ENCODE measurements at regions not wholly inside any gene's neighbourhood (a gene's known extent, or its start where the extent isn't known, plus 50 kb on each side); places are given as distances from the start of the nearest gene placed in this dataset.

DNA sequence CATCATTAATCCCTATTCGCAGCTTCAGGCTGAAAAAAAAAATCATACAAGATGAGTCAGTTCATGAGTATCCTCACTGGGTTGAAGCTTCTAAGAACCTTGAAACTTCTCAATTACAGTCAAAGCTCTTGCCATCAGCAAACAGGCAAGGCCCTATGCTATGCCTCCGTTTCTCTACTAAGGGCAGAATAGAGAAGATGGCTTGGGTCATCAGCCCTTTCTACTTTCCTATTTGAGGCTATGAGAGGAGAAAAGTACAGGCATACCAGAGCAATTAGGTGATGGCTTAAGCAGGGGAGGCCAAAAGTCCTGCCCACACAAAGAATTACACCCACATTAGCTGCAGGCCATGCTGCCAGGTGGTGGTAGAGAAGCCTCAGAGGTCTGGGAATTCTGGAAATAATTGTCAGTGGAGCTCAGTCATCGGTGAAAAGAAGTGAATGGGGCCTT lies 89.0 kb downstream of the MRPL46 start:
- no peak for DNase-seq

- DNase-seq = no peak
Measured at GRCh38 chr15:88377509-88377908, 89.7 kb downstream of the MRPL46 start.

DNA sequence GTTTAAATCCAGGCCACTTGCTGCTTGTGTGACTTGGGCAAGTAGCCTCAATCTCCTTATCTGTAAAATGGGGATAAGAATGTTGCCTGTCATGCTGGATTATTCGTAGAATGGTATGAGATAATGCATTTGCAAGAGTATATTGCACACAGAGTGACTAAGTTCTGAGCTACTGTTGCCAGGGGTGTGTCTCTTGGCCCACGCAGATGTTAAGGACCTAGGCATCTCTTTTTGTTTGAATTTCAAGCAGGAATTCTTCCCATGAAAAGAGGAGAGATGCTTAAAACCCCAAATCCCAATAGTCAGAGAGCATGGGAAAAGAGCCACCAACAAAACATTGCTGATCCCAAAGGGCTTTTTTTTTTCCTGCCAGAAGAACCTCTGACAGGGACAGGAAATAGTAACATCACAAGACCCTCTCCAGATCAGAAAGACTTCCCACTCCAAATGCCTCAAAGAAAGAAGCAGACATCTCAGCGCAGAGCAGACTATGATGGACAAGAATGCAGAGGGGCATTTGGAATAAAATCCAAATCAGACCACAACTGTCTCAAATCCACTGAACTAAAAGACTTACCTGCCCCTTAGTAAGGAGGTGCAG lies 90.5 kb downstream of the MRPL46 start:
- no peak for DNase-seq

DNA sequence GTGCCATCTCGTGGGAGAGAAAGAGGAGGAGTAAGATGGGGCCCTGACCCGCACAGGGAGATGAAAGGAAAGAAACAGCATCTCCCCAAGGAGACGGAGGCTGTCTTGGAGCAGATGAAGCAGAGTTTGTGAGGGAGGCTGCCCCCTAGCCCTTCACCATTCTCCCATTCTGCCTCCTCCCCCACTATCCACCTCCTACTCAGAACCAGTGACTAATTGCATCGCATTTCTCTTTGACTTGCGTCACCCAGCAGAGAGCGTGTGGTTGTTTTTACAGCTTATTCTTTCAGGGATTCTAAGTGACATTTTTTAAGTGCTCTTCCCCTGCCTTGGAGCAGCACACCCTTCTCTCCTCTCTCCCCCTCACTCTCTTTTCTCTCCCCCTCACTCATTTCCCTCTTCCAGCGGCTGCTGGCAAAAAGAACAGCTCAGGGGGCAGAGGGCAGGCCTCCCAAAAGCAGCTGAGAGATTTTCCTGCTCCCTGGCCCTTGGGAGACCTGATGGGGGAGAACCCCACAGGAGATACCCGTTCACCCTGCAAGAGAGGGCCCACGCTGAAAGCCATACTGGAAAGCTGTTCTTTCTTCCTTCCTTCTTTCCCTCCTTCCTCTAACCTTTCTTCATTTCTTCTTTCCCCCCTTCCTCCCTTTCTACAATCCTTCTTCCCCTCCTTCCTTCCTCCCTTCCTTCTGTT lies 91.8 kb downstream of the MRPL46 start:
- no peak for DNase-seq

DNA sequence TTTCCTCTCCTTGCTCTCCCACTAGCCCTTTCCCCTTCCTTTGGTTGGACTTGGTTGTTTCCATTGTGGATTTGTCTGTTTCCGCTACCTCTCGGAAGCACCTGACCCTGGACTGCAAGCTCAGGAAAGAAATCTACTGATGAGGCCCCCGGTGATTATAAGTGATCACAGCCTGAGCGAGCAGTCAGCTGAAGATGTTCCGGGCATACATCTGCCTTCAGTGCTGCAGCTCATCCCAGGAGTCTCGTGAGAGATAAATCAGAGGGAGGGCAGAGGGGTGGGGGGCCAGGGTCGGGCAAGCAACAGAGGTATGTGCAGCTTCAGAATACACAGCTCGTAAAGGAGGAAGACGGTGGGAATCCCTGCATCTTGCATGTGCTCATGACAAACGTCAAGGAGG lies 102.1 kb downstream of the MRPL46 start:
- no peak for DNase-seq

- DNase-seq = no peak
Measured at GRCh38 chr15:88348579-88349230, 92.2 kb upstream of the NTRK3 start.

DNA sequence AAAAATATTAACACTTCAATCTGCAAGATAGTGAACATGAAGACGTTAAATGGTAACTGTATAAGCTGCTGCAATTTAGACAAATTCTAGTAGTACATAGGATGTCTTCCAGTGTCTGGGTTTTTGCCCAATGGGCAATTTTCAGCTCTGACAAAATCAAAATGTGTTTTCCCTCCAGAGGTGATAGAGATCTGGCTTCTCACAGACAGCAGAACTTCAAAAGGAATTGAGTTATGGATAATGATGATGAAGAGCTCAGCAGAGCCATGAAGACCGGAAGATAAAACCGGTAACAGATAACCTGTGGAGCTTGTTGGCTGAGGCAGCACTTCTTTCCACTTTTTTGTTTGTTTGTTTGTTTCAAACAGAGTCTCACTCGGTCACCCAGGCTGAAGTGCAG lies 89.4 kb upstream of the NTRK3 start:
- DNase-seq = no peak

DNA sequence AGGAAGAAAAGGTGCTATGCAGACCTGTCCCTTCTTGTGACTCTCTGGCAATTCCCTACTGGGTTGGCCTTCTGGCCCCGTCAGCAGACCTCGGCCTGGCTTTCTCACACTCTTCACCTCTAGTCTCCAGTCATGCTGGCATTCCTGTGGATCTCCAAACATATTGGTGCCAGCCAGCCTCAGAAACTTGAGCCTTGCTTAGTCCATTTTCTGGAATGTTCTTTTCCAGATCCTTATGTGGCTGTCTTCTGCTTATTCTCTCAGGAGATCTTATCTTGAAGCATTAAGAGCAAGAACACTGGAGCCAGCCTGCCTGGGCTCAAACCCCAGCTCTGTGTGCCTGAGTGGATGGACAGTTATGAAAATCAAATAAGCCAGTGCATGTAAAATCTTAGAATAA lies 88.2 kb upstream of the NTRK3 start:
- DNase-seq = no peak

- DNase-seq = no peak
Measured at GRCh38 chr15:88342666-88343065, 86.1 kb upstream of the NTRK3 start.

- DNase-seq = no peak
Measured at GRCh38 chr15:88341653-88342052, 85.1 kb upstream of the NTRK3 start.

GRCh38 chr15:88341006-88341405 lies 84.5 kb upstream of the NTRK3 start:
- no peak for DNase-seq

- no peak for DNase-seq
Measured at GRCh38 chr15:88337993-88338392, 81.5 kb upstream of the NTRK3 start.

- DNase-seq = no peak
Measured at GRCh38 chr15:88335074-88335473, 78.5 kb upstream of the NTRK3 start.

GRCh38 chr15:88334436-88334835 lies 77.9 kb upstream of the NTRK3 start:
- no peak for DNase-seq

DNA sequence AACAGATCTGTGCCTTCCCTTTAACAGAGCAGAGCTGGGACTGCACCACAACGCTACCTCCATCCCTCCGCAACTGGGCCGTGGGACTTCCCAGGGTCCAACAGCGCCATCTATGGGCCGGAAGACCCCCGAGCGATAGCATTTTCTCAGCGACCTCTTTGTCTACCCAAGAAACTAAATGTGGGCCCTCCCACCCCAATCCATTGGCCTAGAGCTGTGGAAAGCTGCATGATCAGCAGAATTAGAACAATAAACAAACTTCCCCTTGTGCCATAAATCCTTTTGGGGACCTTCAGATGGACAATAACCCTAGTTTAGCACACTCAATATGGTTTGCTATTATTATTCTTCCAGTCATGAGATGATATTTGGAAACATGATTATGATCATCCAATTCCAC lies 74.8 kb upstream of the NTRK3 start:
- DNase-seq = no peak

DNA sequence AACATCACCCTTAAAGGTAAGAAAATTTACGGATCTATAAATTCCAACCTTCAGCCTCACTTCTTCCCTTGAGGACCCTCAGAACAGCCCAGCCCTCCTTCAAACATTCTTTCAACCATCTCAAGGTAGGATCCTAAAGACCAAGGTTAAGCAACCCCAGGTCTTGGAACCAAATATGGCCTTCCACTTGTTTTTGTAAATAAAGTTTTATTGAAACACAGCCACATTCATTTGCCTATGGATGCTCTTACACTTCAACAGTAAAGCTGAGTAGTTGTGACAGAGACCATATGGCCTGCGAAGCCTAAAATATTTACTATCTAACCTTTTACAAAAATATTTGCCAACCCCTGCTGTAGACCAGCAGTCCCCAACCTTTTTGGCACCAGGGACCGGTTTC lies 70.4 kb upstream of the NTRK3 start:
- DNase-seq = no peak

DNA sequence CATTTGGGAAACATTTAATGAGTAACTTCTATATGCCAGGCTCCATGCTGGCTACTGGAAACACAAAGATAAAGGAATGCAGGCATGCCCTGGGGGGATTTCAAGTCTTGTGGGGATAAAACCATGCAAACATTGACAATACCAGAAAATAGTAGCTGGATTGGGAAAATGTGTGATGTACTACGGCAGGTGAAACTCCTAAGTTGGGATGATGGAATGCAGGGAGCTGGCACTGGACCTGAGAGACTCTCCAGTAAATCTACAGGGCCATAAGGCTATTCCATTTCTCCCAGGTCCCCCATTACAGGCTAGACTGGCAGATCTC lies 68.2 kb upstream of the NTRK3 start:
- no peak for DNase-seq

GRCh38 chr15:88323976-88324740 lies 67.6 kb upstream of the NTRK3 start:
- no peak for DNase-seq

GRCh38 chr15:88323468-88323867 lies 66.9 kb upstream of the NTRK3 start:
- DNase-seq = no peak

DNA sequence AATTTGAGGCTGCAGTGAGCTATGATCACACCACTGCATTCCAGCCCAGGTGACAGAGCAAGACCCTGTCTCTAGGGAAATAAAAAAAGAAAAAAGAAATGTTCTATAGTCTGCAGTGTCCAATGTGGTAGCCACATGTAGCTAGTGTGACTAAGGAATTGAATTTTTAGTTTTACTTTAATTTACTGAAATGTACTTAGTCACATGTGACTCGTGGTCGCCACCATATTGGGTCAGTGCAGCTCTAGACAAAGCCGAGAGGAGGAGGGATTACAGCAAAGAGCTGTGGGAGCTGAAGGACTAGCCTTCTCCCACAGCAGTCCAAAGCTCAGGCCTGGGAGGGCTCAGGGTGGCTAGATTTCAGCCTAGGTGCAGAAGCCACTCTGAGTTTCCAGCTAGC lies 65.9 kb upstream of the NTRK3 start:
- DNase-seq = no peak

DNA sequence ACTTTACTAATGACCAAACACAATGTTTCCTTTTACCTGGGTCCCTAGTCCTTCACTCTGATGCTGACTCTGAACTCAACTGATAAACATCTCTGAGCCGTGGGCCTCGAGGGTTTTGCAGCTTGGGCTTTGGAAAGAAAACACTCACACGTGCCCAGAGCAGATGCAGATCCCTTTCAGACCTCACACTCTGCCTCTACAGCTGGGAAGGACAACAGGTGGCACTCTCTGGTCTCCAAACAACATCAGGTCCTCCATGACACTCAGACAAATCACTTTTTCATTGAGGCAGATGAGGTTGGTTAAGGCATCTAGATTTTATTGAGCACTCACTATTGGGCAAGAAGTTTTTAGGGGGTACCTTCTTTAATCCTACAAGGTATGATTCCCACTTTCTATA lies 64.7 kb upstream of the NTRK3 start:
- no peak for DNase-seq

DNA sequence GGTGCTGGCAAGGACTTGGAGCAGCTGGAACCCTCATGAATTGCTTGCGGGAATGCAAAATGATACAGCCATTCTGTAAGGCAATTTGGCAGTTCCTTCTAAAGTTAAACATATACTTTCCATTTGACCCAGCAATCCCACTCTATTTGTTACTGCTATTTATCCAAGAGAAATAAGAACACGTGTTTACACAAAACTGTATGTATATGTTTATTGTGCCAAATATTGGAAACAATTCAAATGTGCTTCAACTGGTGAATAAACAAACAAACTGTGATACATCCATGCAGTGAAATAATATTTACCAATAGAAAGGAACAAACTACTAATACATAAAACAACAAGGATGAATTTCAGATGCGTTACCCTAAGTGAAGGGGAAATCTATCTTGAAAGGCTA lies 60.0 kb upstream of the NTRK3 start:
- DNase-seq = no peak

DNA sequence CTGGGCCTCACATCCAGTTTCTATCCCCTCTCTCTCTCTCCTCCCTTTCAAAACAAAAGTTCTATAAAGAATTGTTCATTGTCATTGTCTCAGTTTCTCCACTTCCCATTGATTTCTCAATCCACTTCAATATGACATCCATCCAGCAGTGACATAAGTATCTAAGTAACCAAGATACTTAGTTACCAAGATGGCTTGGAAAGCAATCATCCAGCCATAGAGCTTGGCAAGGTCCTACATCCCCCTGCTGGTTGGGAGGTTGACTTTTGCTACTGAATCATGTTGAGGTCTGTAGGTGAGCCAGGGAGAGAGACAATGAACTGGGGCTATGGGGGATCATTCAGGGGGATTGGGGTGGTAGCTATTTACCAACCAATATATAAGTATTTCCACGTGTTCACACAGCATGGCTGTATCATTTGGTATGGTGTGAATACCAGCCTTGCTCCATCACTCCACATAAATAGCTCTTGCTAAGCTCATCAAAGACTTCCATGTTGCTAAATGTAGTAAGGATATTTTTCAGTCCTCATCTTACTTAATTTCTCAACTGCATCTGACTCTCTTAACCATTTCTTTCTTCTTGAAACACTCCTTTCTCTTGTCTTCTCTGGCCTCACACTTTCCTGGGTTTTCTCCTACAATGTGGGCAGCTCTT lies 58.8 kb upstream of the NTRK3 start:
- no peak for DNase-seq
